ENCODE measurements at regions not wholly inside any gene's neighbourhood (a gene's known extent, or its start where the extent isn't known, plus 50 kb on each side); places are given as distances from the start of the nearest gene placed in this dataset.

DNA sequence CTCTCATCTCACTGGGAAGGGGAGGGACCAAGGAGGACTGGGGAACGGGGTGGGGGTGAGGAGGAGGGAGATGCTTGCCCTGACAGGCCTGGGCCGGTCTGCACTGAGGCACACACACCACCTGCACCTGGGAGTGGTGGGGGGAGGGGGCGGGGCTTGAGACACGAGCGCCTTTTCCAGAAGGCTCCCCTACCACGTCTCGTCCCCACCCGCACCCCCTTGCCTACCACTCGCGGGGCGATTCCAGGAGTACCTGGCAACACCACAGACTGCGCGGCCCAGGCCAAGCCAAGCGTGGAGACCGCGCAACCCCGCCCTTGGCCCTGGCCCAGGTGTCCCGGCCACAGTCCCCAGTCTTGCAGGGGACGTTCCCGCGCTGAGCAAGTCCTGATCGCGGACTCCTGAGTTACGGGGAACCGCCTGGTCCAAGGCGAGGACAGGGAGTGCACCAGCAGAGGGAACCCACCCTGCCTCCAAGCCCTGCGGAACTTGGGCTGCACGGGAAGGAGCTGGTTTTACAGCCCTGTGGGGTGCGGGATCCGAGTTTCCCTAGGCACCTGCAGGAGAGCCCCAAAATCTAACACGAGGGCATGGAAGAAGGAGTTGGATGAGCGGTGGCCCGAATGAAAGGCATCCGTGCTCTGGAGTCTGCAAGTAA is 68.1 kb upstream of the SH3GL3 start (continued):
- TF ChIP-seq, protein P1, sequence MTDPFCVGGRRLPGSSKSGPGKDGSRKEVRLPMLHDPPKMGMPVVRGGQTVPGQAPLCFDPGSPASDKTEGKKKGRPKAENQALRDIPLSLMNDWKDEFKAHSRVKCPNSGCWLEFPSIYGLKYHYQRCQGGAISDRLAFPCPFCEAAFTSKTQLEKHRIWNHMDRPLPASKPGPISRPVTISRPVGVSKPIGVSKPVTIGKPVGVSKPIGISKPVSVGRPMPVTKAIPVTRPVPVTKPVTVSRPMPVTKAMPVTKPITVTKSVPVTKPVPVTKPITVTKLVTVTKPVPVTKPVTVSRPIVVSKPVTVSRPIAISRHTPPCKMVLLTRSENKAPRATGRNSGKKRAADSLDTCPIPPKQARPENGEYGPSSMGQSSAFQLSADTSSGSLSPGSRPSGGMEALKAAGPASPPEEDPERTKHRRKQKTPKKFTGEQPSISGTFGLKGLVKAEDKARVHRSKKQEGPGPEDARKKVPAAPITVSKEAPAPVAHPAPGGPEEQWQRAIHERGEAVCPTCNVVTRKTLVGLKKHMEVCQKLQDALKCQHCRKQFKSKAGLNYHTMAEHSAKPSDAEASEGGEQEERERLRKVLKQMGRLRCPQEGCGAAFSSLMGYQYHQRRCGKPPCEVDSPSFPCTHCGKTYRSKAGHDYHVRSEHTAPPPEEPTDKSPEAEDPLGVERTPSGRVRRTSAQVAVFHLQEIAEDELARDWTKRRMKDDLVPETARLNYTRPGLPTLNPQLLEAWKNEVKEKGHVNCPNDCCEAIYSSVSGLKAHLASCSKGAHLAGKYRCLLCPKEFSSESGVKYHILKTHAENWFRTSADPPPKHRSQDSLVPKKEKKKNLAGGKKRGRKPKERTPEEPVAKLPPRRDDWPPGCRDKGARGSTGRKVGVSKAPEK (CRISPR knock-in tag; IDR thresholded peaks at IDR 0.05; ENCODE audit: borderline replicate concordance) = no peak
- TF ChIP-seq NFIC (IDR thresholded peaks at IDR 0.05; ENCODE audit: low read length) (no peak), ZBTB7A (CRISPR knock-in tag; IDR thresholded peaks at IDR 0.05) (no peak), ESRRA (CRISPR knock-in tag; IDR thresholded peaks at IDR 0.05; ENCODE audit: low read depth) (no peak)

DNA sequence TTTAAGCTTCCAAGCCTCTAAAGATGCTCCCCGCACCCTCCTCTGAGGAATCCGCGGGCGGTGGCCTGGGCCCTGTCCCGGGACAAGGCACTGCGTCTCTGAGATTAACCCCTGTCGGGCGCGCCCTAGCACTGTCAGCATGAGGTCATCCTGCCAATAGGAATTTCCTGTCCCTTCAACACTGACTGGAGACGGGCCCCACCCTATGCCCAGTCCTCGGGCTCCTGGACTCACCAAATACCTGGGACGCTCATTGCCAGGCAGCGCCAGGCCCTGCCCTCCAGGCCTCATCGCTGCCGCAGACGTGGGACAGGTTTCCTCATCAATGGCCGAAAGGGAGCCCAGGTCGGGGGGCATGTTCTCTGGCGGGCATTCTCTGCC is 67.6 kb upstream of the SH3GL3 start:
- DNase-seq (ENCODE audit: low spot score) (no peak), ATAC-seq (no peak; the same call in 2 of the 3 replicates), FAIRE-seq (no peak)
- in situ Hi-C loops (cut with HindIII; ENCODE audit: extremely low pct_ligation_motif_present, low pct_unique_long_range_greater_than_20kb) (loop anchor here (10.0 kb wide), 1 partner anchor 125 kb away; no protein-coding TSS in a partner anchor), intact Hi-C loops (cut with micrococcal nuclease; ENCODE audit: unreplicated experiment) (no loop called here)
- no peak overlapping the region for H3K4me3 ChIP-seq (replicated peaks in 1 of 3; ENCODE audit: insufficient read depth in 1 of 3, low read depth in 2 of 3, low read length in 3 of 3)
- H3K27ac ChIP-seq (ENCODE audit: extremely low read length, insufficient read depth, low read length) = no peak overlapping the region
- CTCF ChIA-PET (ENCODE audit: low intra/inter-chr PET ratio, low total read pairs) = no interaction called here
- H3K4me2 ChIP-seq (ENCODE audit: low read depth, low read length) = no peak overlapping the region
- H3K4me1 ChIP-seq (ENCODE audit: insufficient read depth, low read length) = no peaks in the 10 kb centered on the region
- no peaks in the 10 kb centered on the region for H3K9me3 ChIP-seq (ENCODE audit: low read length)
- no peak overlapping the region for H3K9ac ChIP-seq (ENCODE audit: insufficient read depth, low read depth, low read length)
- POLR2A ChIA-PET = no interaction called here
- H4K20me1 ChIP-seq (ENCODE audit: insufficient read depth, low read length) = 0 out of 2 replicates have a peak, but pooled peaks cover 2% of the 10 kb centered on the region
- H3K79me2 ChIP-seq (ENCODE audit: insufficient read depth, low read length) = no peaks in the 10 kb centered on the region
- TF ChIP-seq ZNF510 (CRISPR knock-in tag; IDR thresholded peaks at IDR 0.05; ENCODE audit: low read depth) (no peak), SATB2 (CRISPR knock-in tag; IDR thresholded peaks at IDR 0.05) (no peak), TBX3 (IDR thresholded peaks at IDR 0.05; ENCODE audit: borderline replicate concordance) (no peak), KMT2A (CRISPR knock-in tag; IDR thresholded peaks at IDR 0.05) (no peak), ZNF317 (CRISPR knock-in tag; IDR thresholded peaks at IDR 0.05) (no peak), ZNF772 (CRISPR knock-in tag; IDR thresholded peaks at IDR 0.05) (no peak), ZNF335 (CRISPR knock-in tag; IDR thresholded peaks at IDR 0.05) (no peak)
- TF ChIP-seq, protein P2, sequence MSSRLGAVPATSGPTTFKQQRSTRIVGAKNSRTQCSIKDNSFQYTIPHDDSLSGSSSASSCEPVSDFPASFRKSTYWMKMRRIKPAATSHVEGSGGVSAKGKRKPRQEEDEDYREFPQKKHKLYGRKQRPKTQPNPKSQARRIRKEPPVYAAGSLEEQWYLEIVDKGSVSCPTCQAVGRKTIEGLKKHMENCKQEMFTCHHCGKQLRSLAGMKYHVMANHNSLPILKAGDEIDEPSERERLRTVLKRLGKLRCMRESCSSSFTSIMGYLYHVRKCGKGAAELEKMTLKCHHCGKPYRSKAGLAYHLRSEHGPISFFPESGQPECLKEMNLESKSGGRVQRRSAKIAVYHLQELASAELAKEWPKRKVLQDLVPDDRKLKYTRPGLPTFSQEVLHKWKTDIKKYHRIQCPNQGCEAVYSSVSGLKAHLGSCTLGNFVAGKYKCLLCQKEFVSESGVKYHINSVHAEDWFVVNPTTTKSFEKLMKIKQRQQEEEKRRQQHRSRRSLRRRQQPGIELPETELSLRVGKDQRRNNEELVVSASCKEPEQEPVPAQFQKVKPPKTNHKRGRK (CRISPR knock-in tag; IDR thresholded peaks at IDR 0.05) = no peak
- TF ChIP-seq, protein P3, sequence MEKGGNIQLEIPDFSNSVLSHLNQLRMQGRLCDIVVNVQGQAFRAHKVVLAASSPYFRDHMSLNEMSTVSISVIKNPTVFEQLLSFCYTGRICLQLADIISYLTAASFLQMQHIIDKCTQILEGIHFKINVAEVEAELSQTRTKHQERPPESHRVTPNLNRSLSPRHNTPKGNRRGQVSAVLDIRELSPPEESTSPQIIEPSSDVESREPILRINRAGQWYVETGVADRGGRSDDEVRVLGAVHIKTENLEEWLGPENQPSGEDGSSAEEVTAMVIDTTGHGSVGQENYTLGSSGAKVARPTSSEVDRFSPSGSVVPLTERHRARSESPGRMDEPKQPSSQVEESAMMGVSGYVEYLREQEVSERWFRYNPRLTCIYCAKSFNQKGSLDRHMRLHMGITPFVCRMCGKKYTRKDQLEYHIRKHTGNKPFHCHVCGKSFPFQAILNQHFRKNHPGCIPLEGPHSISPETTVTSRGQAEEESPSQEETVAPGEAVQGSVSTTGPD (CRISPR knock-in tag; IDR thresholded peaks at IDR 0.05) = no peak
- 35% methylated on average over 4 of the region's 19 CpGs for WGBS (ENCODE audit: low lambda C conversion rate)
- peaks cover 0 to 20% of the 10 kb centered on the region in 2 experiments; a peak in 3 of 5 replicates for H3K27me3 ChIP-seq (ENCODE audit: control insufficient read depth in 1 of 2, insufficient read depth in 2 of 2, low read length in 2 of 2)
- no peaks in the 10 kb centered on the region for H3K36me3 ChIP-seq (replicated peaks in 1 of 2; ENCODE audit: control insufficient read depth in 1 of 2, insufficient read depth in 2 of 2, low read length in 2 of 2)
- no TSS peak for BruUV-seq (replicated peaks)
- no peak overlapping the region for H2AFZ ChIP-seq (ENCODE audit: low read length)
